ENCODE measurements at regions not wholly inside any gene's neighbourhood (a gene's known extent, or its start where the extent isn't known, plus 50 kb on each side); places are given as distances from the start of the nearest gene placed in this dataset.

DNA sequence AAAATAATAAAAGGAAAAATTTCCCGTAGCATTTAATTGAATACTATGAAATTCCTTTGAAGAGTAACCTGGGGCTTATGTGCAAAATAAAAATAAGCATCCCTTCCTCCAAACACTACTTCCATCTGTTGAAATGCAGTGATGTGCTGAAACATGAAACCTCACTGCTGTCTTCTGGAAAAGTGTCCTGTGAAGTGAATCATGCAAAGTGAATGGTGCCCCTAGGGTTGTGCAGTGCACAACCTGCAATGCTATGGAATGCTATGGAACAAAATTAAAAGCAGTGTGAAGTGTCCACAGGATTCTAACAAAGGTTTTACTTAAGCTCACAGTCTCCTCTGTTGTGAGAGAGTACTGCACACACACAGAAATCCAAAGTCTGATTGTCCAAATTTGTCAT lies 480.9 kb downstream of the ETV1 start:
- Histone ChIP-seq H3K27me3 (no peaks in the 10 kb centered on the region), H3K9me3 (replicated peaks in 1 of 3) (no peaks in the 10 kb centered on the region), H3K4me1 (replicated peaks in 1 of 2) (no peaks in the 10 kb centered on the region), H3K27ac (no peak overlapping the region), H3K4me3 (no peak overlapping the region), H3K36me3 (replicated peaks in 1 of 2) (no peaks in the 10 kb centered on the region)
- intact Hi-C loops (cut with DNase I): no loop called here
- TF ChIP-seq, protein P1, sequence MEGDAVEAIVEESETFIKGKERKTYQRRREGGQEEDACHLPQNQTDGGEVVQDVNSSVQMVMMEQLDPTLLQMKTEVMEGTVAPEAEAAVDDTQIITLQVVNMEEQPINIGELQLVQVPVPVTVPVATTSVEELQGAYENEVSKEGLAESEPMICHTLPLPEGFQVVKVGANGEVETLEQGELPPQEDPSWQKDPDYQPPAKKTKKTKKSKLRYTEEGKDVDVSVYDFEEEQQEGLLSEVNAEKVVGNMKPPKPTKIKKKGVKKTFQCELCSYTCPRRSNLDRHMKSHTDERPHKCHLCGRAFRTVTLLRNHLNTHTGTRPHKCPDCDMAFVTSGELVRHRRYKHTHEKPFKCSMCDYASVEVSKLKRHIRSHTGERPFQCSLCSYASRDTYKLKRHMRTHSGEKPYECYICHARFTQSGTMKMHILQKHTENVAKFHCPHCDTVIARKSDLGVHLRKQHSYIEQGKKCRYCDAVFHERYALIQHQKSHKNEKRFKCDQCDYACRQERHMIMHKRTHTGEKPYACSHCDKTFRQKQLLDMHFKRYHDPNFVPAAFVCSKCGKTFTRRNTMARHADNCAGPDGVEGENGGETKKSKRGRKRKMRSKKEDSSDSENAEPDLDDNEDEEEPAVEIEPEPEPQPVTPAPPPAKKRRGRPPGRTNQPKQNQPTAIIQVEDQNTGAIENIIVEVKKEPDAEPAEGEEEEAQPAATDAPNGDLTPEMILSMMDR (IDR thresholded peaks at IDR 0.05): no peak
- no peak for TF ChIP-seq POLR2A (IDR thresholded peaks at IDR 0.05)
- no peak for DNase-seq
- WGBS, 4 donors: 30 to 34% (median 32%) methylated on average over 1 of the region's 1 CpG

DNA sequence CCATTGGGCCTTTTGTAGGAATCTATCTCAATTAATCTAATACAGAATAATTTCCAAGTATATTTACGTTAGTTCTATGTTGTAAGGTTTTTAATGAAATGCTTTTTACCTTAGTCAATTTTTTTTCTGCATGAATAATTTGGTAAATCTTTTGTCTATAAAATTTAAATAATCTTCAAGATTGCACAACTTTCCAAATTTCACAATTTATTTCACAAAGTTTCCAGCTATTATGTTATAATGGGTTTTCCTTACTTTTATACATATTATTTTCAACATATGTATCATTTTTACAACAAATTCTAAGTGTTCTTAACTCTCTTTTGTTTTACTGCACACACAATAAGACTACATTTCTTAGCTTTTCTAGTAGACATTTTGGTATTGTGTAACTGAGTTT lies 470.7 kb downstream of the ETV1 start:
- H3K4me3 ChIP-seq: no peak overlapping the region
- no peaks in the 10 kb centered on the region for H3K9me3 ChIP-seq (replicated peaks in 1 of 3)
- H3K36me3 ChIP-seq (replicated peaks in 1 of 2): no peaks in the 10 kb centered on the region
- DNase-seq: no peak
- H3K27me3 ChIP-seq: no peaks in the 10 kb centered on the region
- TF ChIP-seq, protein P1 (IDR thresholded peaks at IDR 0.05): no peak
- no peak for TF ChIP-seq POLR2A (IDR thresholded peaks at IDR 0.05)
- H3K4me1 ChIP-seq (replicated peaks in 1 of 2): no peaks in the 10 kb centered on the region
- no peak overlapping the region for H3K27ac ChIP-seq
- WGBS, 4 donors: 85 to 90% (median 88%) methylated on average over 1 of the region's 1 CpG
- intact Hi-C loops (cut with DNase I): no loop called here

DNA sequence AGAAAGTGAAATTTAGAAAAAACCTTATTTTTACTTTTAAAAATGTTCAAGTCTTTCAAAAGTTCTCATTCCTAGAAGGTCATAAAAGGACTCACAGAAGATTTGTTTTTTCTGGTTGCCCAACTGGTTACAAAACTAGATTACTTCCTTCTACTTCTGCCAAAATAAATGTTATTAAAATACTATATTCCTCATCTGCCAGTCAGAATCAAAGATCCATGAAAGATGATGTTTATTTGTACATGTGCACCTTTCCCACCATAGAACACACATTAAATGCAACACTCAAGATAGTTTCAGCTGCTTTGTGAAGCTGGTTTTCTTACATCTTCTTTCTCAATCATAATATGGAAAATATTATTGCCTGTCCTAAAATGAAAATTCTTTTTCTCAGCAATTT lies 465.4 kb downstream of the ETV1 start:
- no peaks in the 10 kb centered on the region for H3K36me3 ChIP-seq (replicated peaks in 1 of 2)
- no peak overlapping the region for H3K4me3 ChIP-seq
- no peaks in the 10 kb centered on the region for H3K9me3 ChIP-seq (replicated peaks in 1 of 3)
- no peak for DNase-seq
- intact Hi-C loops (cut with DNase I): no loop called here
- no peaks in the 10 kb centered on the region for H3K4me1 ChIP-seq (replicated peaks in 1 of 2)
- TF ChIP-seq POLR2A (IDR thresholded peaks at IDR 0.05): no peak
- TF ChIP-seq, protein P1 (IDR thresholded peaks at IDR 0.05): no peak
- H3K27ac ChIP-seq: no peak overlapping the region
- H3K27me3 ChIP-seq: no peaks in the 10 kb centered on the region

DNA sequence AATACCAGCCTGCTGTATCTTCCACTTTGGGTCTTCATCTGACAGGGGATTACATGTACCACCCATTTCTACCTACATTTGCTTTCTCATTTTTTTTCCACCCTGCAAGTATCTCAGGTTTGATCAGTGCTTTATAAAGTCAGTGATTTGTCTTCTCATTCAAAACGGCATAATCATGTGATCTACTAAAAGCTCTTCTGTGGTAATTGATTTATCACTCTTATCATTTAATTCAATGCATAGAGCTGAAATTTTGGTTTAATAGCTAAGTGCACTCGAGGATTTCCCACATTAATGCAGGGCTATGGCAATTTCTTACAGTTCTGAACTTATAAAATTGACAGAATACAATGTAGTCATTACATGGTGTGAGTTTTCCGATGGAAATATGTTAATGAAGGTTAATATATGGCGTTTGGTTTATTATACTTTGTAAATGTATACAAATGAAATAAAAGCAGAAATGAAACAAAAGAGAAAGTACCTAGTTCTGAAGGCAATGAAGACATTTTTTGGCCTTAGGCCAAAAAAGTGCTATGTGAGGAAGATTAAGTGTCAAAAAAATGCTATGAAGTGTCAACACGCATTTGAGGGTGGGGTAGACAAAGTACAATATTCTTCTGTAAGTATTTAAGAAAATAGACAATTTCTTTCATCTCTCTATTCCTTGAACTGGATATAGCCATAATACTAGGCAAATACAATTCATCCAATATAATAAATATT lies 457.3 kb downstream of the ETV1 start:
- 51 to 56% (median 54%) methylated on average over 5 of the region's 5 CpGs for WGBS, 4 donors
- no peak for TF ChIP-seq POLR2A (IDR thresholded peaks at IDR 0.05)
- TF ChIP-seq, protein P1 (IDR thresholded peaks at IDR 0.05): no peak
- intact Hi-C loops (cut with DNase I): no loop called here

More for the DNA sequence above, 457.3 kb downstream of the ETV1 start:
- Histone ChIP-seq H3K9me3 (replicated peaks in 1 of 3) (no peaks in the 10 kb centered on the region), H3K27me3 (no peaks in the 10 kb centered on the region), H3K4me3 (no peak overlapping the region), H3K27ac (no peak overlapping the region), H3K36me3 (replicated peaks in 1 of 2) (no peaks in the 10 kb centered on the region), H3K4me1 (replicated peaks in 1 of 2) (no peaks in the 10 kb centered on the region)
- DNase-seq: no peak
